GM21447 (cell line): ENCODE measurements at regions not wholly inside any gene's neighbourhood (a gene's known extent, or its start where the extent isn't known, plus 50 kb on each side); places are given as distances from the start of the nearest gene placed in this dataset.

Experiments used
- ATAC-seq: cut with Tn5 transposase; IDR thresholded peaks from one replicate; pipeline ENCODE4 v1.9.1; 2021; ENCODE audit not compliant: unreplicated experiment

DNA sequence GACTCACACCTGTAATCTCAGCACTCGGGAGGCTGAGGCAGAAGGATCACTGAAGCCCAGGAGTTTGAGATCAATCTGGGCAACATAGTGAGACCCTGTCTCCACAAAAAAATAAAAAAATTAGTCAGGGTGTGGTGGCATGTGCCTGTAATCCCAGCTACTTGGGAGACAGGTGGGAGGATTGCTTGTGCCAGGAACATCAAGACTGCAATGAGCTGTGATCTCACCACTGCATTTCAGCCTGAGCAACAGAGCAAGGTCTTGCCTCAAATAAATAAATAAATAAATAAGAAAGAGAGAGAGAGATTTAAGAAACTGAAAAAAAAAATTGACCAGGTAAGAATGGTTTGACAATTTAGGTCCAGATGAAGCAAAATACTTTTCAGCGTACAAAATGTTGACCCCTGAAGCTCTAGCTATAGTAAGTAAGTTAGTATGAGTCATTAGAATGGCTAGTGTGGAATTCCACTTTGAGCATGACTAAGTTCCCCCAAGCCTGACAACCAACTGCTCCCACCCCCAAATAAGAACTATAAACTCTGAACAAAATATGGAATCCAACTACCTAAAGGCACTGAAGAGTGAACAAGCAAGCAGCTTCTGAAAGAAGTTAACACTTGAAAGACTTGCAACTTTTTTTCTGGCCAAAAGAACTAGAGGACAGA is 217.8 kb upstream of the TLE4 start:
- ATAC-seq, result no peak

GRCh38 chr9:79357194-79357593 is 214.6 kb upstream of the TLE4 start:
- ATAC-seq, result no peak

DNA sequence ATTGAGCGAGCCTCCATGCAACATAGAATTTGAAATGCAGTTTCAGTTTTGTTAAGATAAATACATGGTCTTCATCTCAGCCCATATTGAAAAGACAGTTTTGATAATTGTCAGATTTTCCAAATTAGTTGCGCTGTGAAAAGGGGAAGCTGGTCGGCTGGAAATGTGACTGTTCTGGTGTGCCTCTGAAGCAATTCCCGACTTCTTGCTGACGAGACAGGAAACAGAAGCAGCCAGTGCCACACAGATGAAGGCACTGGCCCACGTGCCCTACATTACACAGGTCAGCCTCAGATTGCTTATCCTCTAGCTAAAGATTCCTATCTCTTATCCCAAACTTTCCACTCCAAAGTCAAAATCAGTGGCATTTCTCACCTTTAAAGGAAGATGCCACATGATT is 214.1 kb upstream of the TLE4 start:
- no peak for ATAC-seq

DNA sequence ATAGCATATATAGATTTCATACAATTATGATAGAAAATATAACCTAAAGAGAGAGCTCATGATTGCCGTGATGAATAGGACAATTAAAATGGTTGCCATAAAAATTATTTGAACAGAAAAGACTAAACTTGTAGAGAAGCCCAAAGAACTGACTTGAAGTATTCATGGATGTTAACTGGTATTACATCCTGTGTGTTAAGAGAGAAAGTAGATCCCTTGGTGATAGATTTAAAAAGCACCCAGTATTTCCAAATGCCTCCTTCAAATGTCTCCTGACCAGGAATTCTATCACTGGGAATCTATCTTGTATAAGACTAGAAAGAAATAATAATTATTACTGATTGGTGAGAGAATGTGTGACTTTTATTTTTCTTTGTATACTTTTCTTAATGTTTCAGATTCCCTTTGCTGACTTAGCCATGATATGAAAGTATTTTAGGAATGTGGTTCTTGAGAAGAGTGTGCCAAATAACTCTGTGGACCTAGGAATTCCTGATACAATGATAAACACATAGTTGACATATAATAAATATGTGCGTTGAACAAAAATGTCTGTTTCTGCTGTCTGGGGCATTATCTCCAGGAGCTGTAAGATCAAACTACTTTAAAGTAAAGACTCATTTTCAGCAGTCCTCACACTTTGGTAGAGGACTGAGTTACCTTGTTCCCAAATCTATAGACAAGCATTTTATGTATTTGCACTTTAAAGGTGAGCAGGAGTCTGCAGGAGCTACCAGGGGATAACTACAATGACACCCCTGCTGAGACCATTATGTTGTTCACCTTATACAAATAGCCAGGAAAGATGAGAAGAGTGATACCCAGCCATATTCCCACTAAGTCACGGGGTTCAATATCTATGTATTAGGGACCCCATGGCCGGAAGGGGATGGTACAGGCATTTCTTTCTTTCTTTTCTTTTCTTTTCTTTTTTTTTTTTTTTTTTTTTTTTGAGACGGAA is 211.1 kb upstream of the TLE4 start:
- no peak for ATAC-seq

- no peak for ATAC-seq
Measured at GRCh38 chr9:79362100-79363081, 209.4 kb upstream of the TLE4 start.

DNA sequence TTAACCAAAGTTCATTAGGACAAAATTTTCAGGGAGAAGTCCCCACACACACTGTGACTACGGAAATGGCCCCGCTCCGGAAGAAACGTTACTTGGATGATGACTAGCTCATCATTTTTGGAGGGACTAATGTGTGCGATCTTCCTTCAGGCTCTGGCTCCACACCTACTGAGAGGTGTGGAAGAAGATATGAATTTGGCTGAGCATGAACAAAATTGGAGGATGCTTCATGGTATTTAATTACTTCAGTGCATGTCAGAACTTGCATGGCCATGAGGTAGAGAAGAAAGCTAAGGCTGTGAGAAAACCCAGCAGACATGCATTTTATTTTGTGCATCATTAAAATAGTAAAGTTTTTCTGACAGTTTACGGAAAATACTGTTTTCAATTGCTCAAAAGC is 202.1 kb upstream of the TLE4 start:
- no peak for ATAC-seq

DNA sequence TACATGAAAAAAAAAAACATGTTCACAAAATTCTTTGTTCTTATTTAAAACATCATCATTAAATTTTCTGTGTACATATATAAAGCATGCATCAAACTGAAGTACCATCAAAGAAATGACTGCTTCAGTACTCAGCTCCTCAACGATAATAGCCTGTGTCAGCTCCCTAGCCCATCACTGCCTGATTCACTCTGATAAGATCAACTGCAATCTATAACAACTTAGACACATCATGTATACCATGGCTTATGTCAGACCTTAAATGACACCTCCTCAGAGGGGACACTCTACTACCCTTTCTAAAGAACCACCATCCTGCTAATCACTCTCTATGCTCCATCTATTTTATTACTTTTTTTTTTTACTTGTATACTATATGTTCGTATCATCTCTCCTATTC is 200.5 kb upstream of the TLE4 start:
- no peak for ATAC-seq

GRCh38 chr9:79371948-79372555 is 199.7 kb upstream of the TLE4 start:
- ATAC-seq, result no peak

GRCh38 chr9:79377339-79377855 is 194.4 kb upstream of the TLE4 start:
- ATAC-seq, result no peak

GRCh38 chr9:79378107-79378506 is 193.7 kb upstream of the TLE4 start:
- no peak for ATAC-seq

- ATAC-seq, result no peak
Measured at GRCh38 chr9:79382044-79382443, 189.7 kb upstream of the TLE4 start.

DNA sequence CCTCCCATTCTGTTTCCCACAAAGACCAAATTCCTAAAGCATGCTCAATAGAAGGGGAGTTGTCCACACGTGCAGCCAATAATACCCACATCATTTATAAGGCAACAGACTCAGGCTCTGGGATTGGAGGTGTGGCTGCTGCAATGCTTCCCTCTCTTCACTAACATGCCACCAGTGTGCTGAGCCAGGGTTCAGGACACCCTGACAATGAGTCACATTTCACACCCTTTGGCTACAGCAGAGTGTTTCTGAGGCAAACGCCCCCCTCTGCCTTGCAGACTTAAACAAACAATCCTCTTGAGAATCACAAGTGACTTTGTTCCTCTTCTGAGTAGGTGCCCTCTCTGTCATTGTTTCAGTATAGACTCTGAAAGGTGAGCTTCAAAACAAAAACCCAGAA is 189.3 kb upstream of the TLE4 start:
- ATAC-seq, result no peak

- no peak for ATAC-seq
Measured at GRCh38 chr9:79383096-79383495, 188.7 kb upstream of the TLE4 start.

DNA sequence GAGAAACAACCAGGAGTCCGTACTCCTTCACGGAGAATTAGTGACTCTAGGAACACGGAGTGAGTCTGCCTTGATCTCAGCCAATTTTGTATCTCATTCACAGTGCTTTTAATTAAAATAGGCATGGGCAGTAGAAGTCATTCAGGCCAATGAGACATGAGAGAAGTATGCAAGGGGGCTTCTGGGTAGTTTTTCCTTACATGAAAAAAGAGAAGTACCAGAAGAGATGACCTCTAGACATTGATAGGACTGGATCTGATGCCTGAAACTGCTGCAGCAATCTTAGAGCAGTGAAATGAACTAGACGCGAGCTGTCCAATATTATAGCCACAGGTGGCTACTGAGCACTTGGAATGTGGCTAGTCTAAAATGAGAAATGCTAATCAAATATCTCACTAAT is 187.7 kb upstream of the TLE4 start:
- no peak for ATAC-seq

DNA sequence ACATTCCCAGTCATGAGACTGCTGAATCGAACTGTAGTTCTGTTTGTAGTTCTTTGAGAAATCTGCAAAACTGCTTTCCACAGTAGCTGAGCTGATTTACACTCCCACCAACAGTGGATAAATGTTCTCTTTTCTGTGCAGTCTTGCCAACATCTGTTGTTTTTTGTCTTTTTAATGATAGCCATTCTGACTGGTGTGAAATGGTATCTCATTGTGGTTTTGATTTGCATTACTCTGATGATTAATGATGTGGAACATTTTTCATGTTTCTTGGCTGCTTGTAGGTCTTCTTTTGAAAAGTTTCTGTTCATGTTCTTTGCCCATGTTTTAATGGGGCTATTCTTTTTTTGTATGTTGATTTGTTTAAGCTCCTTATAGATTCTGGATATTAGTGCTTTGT is 187.3 kb upstream of the TLE4 start:
- ATAC-seq, result no peak

DNA sequence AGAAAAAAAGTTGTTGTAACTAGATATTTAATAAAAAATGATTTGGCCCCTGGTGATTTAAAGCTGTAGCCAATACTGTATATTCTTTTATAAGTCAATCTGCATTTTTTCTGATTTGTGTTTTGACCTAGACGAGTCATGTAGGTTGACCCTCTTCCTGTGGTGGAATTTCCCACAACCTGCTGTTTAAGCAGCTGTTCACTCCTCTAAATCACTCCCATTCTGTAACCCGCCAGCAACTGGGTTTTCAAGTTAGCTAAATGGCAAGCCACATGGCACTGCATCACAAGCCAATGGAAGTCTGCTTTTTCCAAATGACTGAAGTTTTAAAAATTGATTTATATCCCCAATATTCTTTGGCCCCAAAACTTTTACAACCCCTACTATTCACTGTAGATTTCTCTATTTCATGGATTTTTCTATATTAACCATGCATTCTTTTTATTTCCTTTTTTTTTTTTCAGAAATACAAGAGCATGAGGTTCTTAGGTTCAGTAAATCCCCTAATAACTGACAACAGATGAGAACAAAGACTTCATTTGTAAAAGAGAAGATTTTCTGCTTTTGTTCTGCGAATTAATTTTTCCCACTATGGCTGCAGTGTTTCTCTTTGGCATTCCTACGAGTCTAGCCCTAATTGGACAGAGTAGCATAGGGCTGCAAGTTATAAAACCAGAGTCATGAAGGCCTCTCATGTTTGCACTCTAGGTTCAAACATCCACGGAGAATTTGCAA is 184.5 kb upstream of the TLE4 start:
- ATAC-seq, result no peak

- no peak for ATAC-seq
Measured at GRCh38 chr9:79390077-79390698, 181.6 kb upstream of the TLE4 start.

GRCh38 chr9:79390781-79391770 is 180.7 kb upstream of the TLE4 start:
- ATAC-seq, result no peak
